ENCODE measurements at regions not wholly inside any gene's neighbourhood (a gene's known extent, or its start where the extent isn't known, plus 50 kb on each side); places are given as distances from the start of the nearest gene placed in this dataset.

- TF ChIP-seq CTCF (IDR thresholded peaks at IDR 0.05), result no peak
- intact Hi-C loops (cut with DNase I), result no loop called here
- no peaks in the 10 kb centered on the region for H3K36me3 ChIP-seq (ENCODE audit: insufficient read depth in 1 of 2, low read depth in 1 of 2)
Measured at GRCh38 chr21:23398726-23399125, 2208.6 kb downstream of the MRPL39 start.

GRCh38 chr21:23394458-23394857 lies 2212.8 kb downstream of the MRPL39 start:
- intact Hi-C loops (cut with DNase I), result no loop called here
- H3K9me3 ChIP-seq, result no peaks in the 10 kb centered on the region
- 91 to 92% (median 91%) methylated on average over 2 of the region's 2 CpGs for WGBS, 3 donors

More at GRCh38 chr21:23398726-23399125, 2208.6 kb downstream of the MRPL39 start:
- no peak for DNase-seq
- H3K4me1 ChIP-seq, result no peaks in the 10 kb centered on the region
- WGBS, 3 donors, result 88 to 94% (median 91%) methylated on average over 1 of the region's 1 CpG
- H3K9me3 ChIP-seq, result no peaks in the 10 kb centered on the region
- H3K4me3 ChIP-seq, result no peak overlapping the region
- H3K27me3 ChIP-seq (ENCODE audit: insufficient read depth in 3 of 3, low read length in 2 of 3), result no peaks in the 10 kb centered on the region
- no peak overlapping the region for H3K27ac ChIP-seq
- ATAC-seq, result no peak

GRCh38 chr21:23384679-23385078 lies 2222.6 kb downstream of the MRPL39 start:
- no peaks in the 10 kb centered on the region for H3K27me3 ChIP-seq (ENCODE audit: insufficient read depth in 3 of 3, low read length in 2 of 3)
- no peaks in the 10 kb centered on the region for H3K36me3 ChIP-seq (ENCODE audit: insufficient read depth in 1 of 2, low read depth in 1 of 2)
- 30 to 38% (median 31%) methylated on average over 4 of the region's 4 CpGs for WGBS, 3 donors
- no peak for ATAC-seq
- no peak overlapping the region for H3K4me3 ChIP-seq
- no peaks in the 10 kb centered on the region for H3K4me1 ChIP-seq
- intact Hi-C loops (cut with DNase I), result no loop called here
- DNase-seq, result no peak
- H3K27ac ChIP-seq, result no peak overlapping the region
- no peak for TF ChIP-seq CTCF (IDR thresholded peaks at IDR 0.05)
- no peaks in the 10 kb centered on the region for H3K9me3 ChIP-seq

More at GRCh38 chr21:23394458-23394857, 2212.8 kb downstream of the MRPL39 start:
- no peak for TF ChIP-seq CTCF (IDR thresholded peaks at IDR 0.05)
- ATAC-seq (no peak), DNase-seq (no peak)
- H3K27me3 ChIP-seq (ENCODE audit: insufficient read depth in 3 of 3, low read length in 2 of 3), result no peaks in the 10 kb centered on the region
- no peak overlapping the region for H3K27ac ChIP-seq
- no peaks in the 10 kb centered on the region for H3K36me3 ChIP-seq (ENCODE audit: insufficient read depth in 1 of 2, low read depth in 1 of 2)
- H3K4me3 ChIP-seq, result no peak overlapping the region
- H3K4me1 ChIP-seq, result no peaks in the 10 kb centered on the region

- Histone ChIP-seq H3K27me3 (ENCODE audit: insufficient read depth in 3 of 3, low read length in 2 of 3) (no peaks in the 10 kb centered on the region), H3K36me3 (ENCODE audit: insufficient read depth in 1 of 2, low read depth in 1 of 2) (no peaks in the 10 kb centered on the region), H3K4me1 (no peaks in the 10 kb centered on the region), H3K27ac (no peak overlapping the region), H3K9me3 (no peaks in the 10 kb centered on the region), H3K4me3 (no peak overlapping the region)
- 74 to 78% (median 75%) methylated on average over 4 of the region's 4 CpGs for WGBS, 3 donors
- no peak for TF ChIP-seq CTCF (IDR thresholded peaks at IDR 0.05)
- ATAC-seq (no peak), DNase-seq (no peak)
- intact Hi-C loops (cut with DNase I), result no loop called here
Measured at GRCh38 chr21:23374155-23374554, 2233.1 kb downstream of the MRPL39 start.

- Histone ChIP-seq H3K27ac (no peak overlapping the region), H3K27me3 (ENCODE audit: insufficient read depth in 3 of 3, low read length in 2 of 3) (no peaks in the 10 kb centered on the region), H3K4me1 (no peaks in the 10 kb centered on the region), H3K4me3 (no peak overlapping the region), H3K9me3 (no peaks in the 10 kb centered on the region), H3K36me3 (ENCODE audit: insufficient read depth in 1 of 2, low read depth in 1 of 2) (no peaks in the 10 kb centered on the region)
- DNase-seq (no peak), ATAC-seq (no peak)
- WGBS, 3 donors, result 72 to 87% (median 82%) methylated on average over 1 of the region's 1 CpG
- TF ChIP-seq CTCF (IDR thresholded peaks at IDR 0.05), result no peak
- intact Hi-C loops (cut with DNase I), result no loop called here
Measured at GRCh38 chr21:23356905-23357304, 2250.4 kb downstream of the MRPL39 start.

All from psoas muscle (tissue), 7 donors.